ENCODE measurements at regions not wholly inside any gene's neighbourhood (a gene's known extent, or its start where the extent isn't known, plus 50 kb on each side); places are given as distances from the start of the nearest gene placed in this dataset.

- TF ChIP-seq, protein P1, sequence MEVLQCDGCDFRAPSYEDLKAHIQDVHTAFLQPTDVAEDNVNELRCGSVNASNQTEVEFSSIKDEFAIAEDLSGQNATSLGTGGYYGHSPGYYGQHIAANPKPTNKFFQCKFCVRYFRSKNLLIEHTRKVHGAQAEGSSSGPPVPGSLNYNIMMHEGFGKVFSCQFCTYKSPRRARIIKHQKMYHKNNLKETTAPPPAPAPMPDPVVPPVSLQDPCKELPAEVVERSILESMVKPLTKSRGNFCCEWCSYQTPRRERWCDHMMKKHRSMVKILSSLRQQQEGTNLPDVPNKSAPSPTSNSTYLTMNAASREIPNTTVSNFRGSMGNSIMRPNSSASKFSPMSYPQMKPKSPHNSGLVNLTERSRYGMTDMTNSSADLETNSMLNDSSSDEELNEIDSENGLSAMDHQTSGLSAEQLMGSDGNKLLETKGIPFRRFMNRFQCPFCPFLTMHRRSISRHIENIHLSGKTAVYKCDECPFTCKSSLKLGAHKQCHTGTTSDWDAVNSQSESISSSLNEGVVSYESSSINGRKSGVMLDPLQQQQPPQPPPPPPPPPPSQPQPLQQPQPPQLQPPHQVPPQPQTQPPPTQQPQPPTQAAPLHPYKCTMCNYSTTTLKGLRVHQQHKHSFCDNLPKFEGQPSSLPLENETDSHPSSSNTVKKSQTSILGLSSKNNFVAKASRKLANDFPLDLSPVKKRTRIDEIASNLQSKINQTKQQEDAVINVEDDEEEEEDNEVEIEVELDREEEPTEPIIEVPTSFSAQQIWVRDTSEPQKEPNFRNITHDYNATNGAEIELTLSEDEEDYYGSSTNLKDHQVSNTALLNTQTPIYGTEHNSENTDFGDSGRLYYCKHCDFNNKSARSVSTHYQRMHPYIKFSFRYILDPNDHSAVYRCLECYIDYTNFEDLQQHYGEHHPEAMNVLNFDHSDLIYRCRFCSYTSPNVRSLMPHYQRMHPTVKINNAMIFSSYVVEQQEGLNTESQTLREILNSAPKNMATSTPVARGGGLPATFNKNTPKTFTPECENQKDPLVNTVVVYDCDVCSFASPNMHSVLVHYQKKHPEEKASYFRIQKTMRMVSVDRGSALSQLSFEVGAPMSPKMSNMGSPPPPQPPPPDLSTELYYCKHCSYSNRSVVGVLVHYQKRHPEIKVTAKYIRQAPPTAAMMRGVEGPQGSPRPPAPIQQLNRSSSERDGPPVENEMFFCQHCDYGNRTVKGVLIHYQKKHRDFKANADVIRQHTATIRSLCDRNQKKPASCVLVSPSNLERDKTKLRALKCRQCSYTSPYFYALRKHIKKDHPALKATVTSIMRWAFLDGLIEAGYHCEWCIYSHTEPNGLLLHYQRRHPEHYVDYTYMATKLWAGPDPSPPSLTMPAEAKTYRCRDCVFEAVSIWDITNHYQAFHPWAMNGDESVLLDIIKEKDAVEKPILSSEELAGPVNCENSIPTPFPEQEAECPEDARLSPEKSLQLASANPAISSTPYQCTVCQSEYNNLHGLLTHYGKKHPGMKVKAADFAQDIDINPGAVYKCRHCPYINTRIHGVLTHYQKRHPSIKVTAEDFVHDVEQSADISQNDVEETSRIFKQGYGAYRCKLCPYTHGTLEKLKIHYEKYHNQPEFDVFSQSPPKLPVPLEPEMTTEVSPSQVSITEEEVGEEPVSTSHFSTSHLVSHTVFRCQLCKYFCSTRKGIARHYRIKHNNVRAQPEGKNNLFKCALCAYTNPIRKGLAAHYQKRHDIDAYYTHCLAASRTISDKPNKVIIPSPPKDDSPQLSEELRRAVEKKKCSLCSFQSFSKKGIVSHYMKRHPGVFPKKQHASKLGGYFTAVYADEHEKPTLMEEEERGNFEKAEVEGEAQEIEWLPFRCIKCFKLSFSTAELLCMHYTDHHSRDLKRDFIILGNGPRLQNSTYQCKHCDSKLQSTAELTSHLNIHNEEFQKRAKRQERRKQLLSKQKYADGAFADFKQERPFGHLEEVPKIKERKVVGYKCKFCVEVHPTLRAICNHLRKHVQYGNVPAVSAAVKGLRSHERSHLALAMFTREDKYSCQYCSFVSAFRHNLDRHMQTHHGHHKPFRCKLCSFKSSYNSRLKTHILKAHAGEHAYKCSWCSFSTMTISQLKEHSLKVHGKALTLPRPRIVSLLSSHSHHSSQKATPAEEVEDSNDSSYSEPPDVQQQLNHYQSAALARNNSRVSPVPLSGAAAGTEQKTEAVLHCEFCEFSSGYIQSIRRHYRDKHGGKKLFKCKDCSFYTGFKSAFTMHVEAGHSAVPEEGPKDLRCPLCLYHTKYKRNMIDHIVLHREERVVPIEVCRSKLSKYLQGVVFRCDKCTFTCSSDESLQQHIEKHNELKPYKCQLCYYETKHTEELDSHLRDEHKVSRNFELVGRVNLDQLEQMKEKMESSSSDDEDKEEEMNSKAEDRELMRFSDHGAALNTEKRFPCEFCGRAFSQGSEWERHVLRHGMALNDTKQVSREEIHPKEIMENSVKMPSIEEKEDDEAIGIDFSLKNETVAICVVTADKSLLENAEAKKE (CRISPR knock-in tag; IDR thresholded peaks at IDR 0.05), result no peak
- TF ChIP-seq STAT1 (IDR thresholded peaks at IDR 0.05; ENCODE audit: unreplicated experiment) (no peak), EZH2phosphoT487 (IDR thresholded peaks at IDR 0.05; ENCODE audit: unreplicated experiment) (no peak), CTCF (conservative IDR thresholded peaks at IDR 0.05; ENCODE audit: low read depth in 2 of 2) (no peak), ZNF114 (CRISPR knock-in tag; IDR thresholded peaks at IDR 0.05) (no peak), NANOG (IDR thresholded peaks at IDR 0.05; ENCODE audit: borderline replicate concordance) (no peak), CREB1 (CRISPR knock-in tag; IDR thresholded peaks at IDR 0.05; ENCODE audit: low read depth) (no peak)
- TF ChIP-seq, protein P2, sequence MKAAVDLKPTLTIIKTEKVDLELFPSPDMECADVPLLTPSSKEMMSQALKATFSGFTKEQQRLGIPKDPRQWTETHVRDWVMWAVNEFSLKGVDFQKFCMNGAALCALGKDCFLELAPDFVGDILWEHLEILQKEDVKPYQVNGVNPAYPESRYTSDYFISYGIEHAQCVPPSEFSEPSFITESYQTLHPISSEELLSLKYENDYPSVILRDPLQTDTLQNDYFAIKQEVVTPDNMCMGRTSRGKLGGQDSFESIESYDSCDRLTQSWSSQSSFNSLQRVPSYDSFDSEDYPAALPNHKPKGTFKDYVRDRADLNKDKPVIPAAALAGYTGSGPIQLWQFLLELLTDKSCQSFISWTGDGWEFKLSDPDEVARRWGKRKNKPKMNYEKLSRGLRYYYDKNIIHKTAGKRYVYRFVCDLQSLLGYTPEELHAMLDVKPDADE (IDR thresholded peaks at IDR 0.05), result no peak
Measured at GRCh38 chr9:89794918-89795317, 190.1 kb downstream of the GADD45G start (continued).

All from GM23338 (cell line).